HL-60 (cell line): ENCODE measurements at regions not wholly inside any gene's neighbourhood (a gene's known extent, or its start where the extent isn't known, plus 50 kb on each side); places are given as distances from the start of the nearest gene placed in this dataset.

Source experiments
- DNase-seq, 2 experiments: peaks; one replicate each; pipeline ENCODE4 v3.0.0-alpha.2; 2010 to 2020; ENCODE audit warnings: low read depth in 1 of 2, low spot score in 1 of 2
- H3K27ac ChIP-seq: fragments of 250-450 bp; sonication (Bioruptor Pico); replicated peaks from 2 replicates; pipeline ENCODE4 v1.5.1; 2020; ENCODE audit warnings: mild to moderate bottlenecking, moderate library complexity
- H3K27me3 ChIP-seq: fragments of 250-450 bp; sonication (Bioruptor Pico); 2 replicates; pipeline ENCODE4 v1.5.1; 2021; ENCODE audit warnings: mild to moderate bottlenecking, moderate library complexity; ENCODE audit not compliant: insufficient read depth, poor library complexity, severe bottlenecking
- H3K4me3 ChIP-seq: replicated peaks from 2 replicates; pipeline ENCODE4 v1.5.1; 2011; ENCODE audit warnings: mild to moderate bottlenecking, control low read depth, low read length; ENCODE audit not compliant: insufficient read depth
- CTCF ChIP-seq: IDR thresholded peaks from one replicate; pipeline ENCODE4 v1.5.1; 2011; ENCODE audit warnings: low read length, control low read depth, inconsistent platforms; ENCODE audit not compliant: insufficient read depth
- GABPA ChIP-seq: IDR thresholded peaks from 2 replicates; pipeline ENCODE4 v1.6.1; 2012; ENCODE audit warnings: low read depth
- POLR2AphosphoS5 ChIP-seq: IDR thresholded peaks from 2 replicates; pipeline ENCODE4 v1.6.1; 2012; ENCODE audit warnings: low read depth
- REST ChIP-seq: IDR thresholded peaks from 2 replicates; pipeline ENCODE4 v1.6.1; 2012; ENCODE audit warnings: low read depth; ENCODE audit not compliant: insufficient replicate concordance
- SPI1 ChIP-seq: IDR thresholded peaks from 2 replicates; pipeline ENCODE4 v1.6.1; 2012; ENCODE audit warnings: low read depth, mild to moderate bottlenecking, borderline replicate concordance

DNA sequence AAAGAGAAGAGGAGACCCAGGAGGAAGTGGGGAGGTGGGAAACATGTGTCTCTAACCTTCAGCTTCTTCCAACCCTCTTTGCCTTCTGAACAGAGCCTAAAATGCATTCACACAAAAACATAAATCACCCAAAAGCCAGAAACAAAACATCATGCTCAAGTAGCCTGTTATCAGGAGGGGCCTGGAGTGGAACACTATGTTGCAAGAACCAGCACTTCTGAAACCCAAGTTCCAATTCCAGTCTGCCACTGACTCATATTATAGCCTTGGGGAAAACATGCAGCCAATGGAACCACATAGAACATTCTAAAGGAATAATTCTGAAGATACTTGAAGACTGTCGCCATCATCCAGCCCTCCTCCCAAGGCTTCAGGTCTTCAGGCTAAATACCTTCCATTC is 169.8 kb upstream of the PLXNC1 start:
- Histone ChIP-seq H3K27me3 (peaks cover 3% of the 10 kb centered on the region), H3K27ac (no peak overlapping the region), H3K4me3 (no peak overlapping the region)
- DNase-seq, result no peak
- no peak for TF ChIP-seq POLR2AphosphoS5
- no peak for TF ChIP-seq CTCF
- no peak for TF ChIP-seq REST

DNA sequence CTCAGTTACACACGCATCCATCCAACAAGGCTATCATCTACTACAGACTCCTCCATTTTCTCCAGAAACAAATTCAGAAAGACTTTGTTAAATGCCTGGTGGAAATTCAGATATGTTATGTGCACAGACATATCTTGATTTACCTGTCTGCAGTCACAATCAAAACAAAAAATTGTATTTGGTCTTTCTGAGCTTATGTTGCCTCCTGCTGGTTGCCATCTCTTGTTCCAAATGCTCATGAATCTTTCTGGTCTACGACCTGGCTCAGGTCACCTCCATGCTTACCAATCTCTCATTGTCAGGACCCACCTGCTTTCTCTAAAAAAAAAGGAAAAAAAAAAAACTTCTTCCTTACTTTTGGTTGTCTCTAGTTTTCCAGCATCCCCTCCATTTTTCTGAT is 169.2 kb upstream of the PLXNC1 start:
- TF ChIP-seq GABPA (no peak), CTCF (peak; percentile 18)
- Histone ChIP-seq H3K27me3 (peaks cover 3% of the 10 kb centered on the region), H3K27ac (no peak overlapping the region), H3K4me3 (no peak overlapping the region)
- DNase-seq, result no peak

GRCh38 chr12:93980711-93981110 is 167.7 kb upstream of the PLXNC1 start:
- no peak for TF ChIP-seq GABPA
- no peak for DNase-seq
- Histone ChIP-seq H3K27me3 (peaks cover 3% of the 10 kb centered on the region), H3K4me3 (no peak overlapping the region), H3K27ac (no peak overlapping the region)

DNA sequence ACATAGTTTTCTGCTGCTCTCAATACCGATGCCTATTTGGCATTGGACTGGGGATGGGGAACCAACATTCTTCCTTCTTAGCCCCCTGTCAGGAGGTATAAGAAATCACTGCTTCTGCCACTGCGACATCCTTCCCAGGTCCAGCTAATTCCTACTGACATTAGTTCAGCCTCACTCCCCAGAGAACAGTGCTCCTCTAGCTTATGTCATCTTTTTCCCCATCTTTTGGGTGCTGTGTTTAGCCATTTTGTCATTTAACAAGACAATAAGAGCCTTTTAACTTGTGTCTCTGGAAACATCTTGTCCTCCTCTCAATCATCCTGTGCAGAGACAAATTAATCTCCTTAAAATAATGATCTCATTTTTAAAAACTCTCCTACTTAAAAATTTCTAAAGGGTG is 167.0 kb upstream of the PLXNC1 start:
- no peak overlapping the region for H3K4me3 ChIP-seq
- H3K27me3 ChIP-seq, result peaks cover 3% of the 10 kb centered on the region
- no peak overlapping the region for H3K27ac ChIP-seq
- TF ChIP-seq GABPA (no peak), CTCF (no peak)
- no peak for DNase-seq

DNA sequence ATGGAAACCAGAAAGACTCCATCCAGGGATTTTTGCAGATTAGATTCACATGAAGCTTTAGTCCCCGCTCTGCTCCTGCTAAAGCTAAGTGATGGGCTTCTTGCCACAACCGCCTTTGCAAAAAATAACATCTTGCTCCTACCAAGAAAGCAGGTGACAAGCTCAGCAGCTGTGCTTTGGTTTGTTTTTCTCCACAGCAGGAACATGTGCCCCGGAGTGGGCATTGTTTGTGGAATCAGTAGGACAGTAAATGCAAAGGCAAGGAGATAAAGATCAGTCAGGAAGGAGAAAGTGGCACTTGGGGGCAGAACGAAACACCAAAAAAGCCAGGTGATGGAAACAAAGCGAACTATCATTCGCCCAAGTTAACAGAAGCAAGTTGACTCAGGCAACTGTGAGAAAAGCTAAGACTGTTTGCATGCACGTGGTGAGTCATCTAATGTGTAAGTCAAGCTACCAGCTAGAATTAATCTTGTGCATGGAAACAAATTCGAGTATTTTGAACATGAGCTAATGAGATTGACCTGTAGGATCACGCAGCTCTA is 165.5 kb upstream of the PLXNC1 start:
- Histone ChIP-seq H3K27me3 (peaks cover 3% of the 10 kb centered on the region), H3K4me3 (no peak overlapping the region), H3K27ac (no peak overlapping the region)
- no peak for DNase-seq
- TF ChIP-seq SPI1, result no peak

GRCh38 chr12:93984005-93984404 is 164.4 kb upstream of the PLXNC1 start:
- H3K27ac ChIP-seq, result no peak overlapping the region
- no peak overlapping the region for H3K4me3 ChIP-seq
- peaks cover 3% of the 10 kb centered on the region for H3K27me3 ChIP-seq
- TF ChIP-seq SPI1 (no peak), CTCF (no peak), POLR2AphosphoS5 (no peak), REST (no peak), GABPA (no peak)
- no peak for DNase-seq
